Esophagus (tissue), 2 donors: ENCODE measurements at regions not wholly inside any gene's neighbourhood (a gene's known extent, or its start where the extent isn't known, plus 50 kb on each side); places are given as distances from the start of the nearest gene placed in this dataset.

ENCODE experiments used
- H3K27ac ChIP-seq, 2 donors: one replicate each; pipeline ENCODE4 v1.5.1; 2013; ENCODE audit warnings: low read depth in 2 of 2, mild to moderate bottlenecking in 2 of 2, inconsistent platforms in 1 of 2, low read length in 1 of 2, moderate library complexity in 1 of 2
- H3K27me3 ChIP-seq, 2 donors: one replicate each; pipeline ENCODE4 v1.6.1; 2013; ENCODE audit warnings: low read length in 2 of 2, control low read depth in 1 of 2, mild to moderate bottlenecking in 1 of 2; ENCODE audit not compliant: insufficient read depth in 2 of 2, control insufficient read depth in 1 of 2
- H3K36me3 ChIP-seq, 2 donors: one replicate each; pipeline ENCODE4 v1.6.1; 2013; ENCODE audit warnings: low read length in 1 of 2; ENCODE audit not compliant: control insufficient read depth in 2 of 2, insufficient read depth in 2 of 2
- H3K4me1 ChIP-seq, 2 donors: one replicate each; pipeline ENCODE4 v1.6.1; 2013; ENCODE audit warnings: low read length in 1 of 2; ENCODE audit not compliant: control insufficient read depth in 2 of 2, insufficient read depth in 2 of 2
- H3K4me3 ChIP-seq, 2 donors: one replicate each; pipeline ENCODE4 v1.5.1; 2013; ENCODE audit warnings: low read length in 2 of 2, mild to moderate bottlenecking in 2 of 2, low read depth in 1 of 2, moderate library complexity in 1 of 2
- H3K9me3 ChIP-seq, 2 donors: one replicate each; pipeline ENCODE4 v1.6.1; 2013; ENCODE audit warnings: mild to moderate bottlenecking in 2 of 2, low read depth in 1 of 2, low read length in 1 of 2, moderate library complexity in 1 of 2; ENCODE audit not compliant: control insufficient read depth in 2 of 2, insufficient read depth in 1 of 2
- WGBS, 2 donors: extraction: QIAGEN DNeasy Blood & Tissue Kit; methylation state at CpG; one replicate each; pipeline ENCODE4 v1.1.7; 2013; 5-methylcytosine and 5-hydroxymethylcytosine counted together
- donor health status: healthy with polysubstance abuse.
- donor health status: Bipolar disorder and iron deficiency.

GRCh38 chr11:25293166-25293565 is 796.3 kb downstream of the LUZP2 start:
- H3K36me3 ChIP-seq: no peaks in the 10 kb centered on the region
- 81 to 92% methylated on average over 1 of the region's 1 CpG for WGBS, 2 donors
- H3K4me1 ChIP-seq: no peaks in the 10 kb centered on the region
- H3K27ac ChIP-seq: no peak overlapping the region
- H3K9me3 ChIP-seq: no peaks in the 10 kb centered on the region
- no peak overlapping the region for H3K4me3 ChIP-seq
- no peaks in the 10 kb centered on the region for H3K27me3 ChIP-seq

GRCh38 chr11:25298450-25298849 is 801.6 kb downstream of the LUZP2 start:
- 89 to 94% methylated on average over 2 of the region's 2 CpGs for WGBS, 2 donors

GRCh38 chr11:25309818-25310217 is 813.0 kb downstream of the LUZP2 start:
- no peak overlapping the region for H3K4me3 ChIP-seq
- H3K36me3 ChIP-seq: no peaks in the 10 kb centered on the region
- H3K27me3 ChIP-seq: no peaks in the 10 kb centered on the region
- 79 to 88% methylated on average over 4 of the region's 4 CpGs for WGBS, 2 donors
- no peaks in the 10 kb centered on the region for H3K4me1 ChIP-seq
- H3K9me3 ChIP-seq: no peaks in the 10 kb centered on the region
- H3K27ac ChIP-seq: no peak overlapping the region

More at GRCh38 chr11:25298450-25298849, 801.6 kb downstream of the LUZP2 start:
- H3K36me3 ChIP-seq: no peaks in the 10 kb centered on the region
- H3K27ac ChIP-seq: no peak overlapping the region
- no peaks in the 10 kb centered on the region for H3K4me1 ChIP-seq
- no peaks in the 10 kb centered on the region for H3K27me3 ChIP-seq
- no peak overlapping the region for H3K4me3 ChIP-seq
- H3K9me3 ChIP-seq: peaks cover 0 to 4% of the 10 kb centered on the region in 2 donors

GRCh38 chr11:25317216-25317615 is 820.4 kb downstream of the LUZP2 start:
- H3K27me3 ChIP-seq: no peaks in the 10 kb centered on the region
- H3K36me3 ChIP-seq: no peaks in the 10 kb centered on the region
- no peak overlapping the region for H3K27ac ChIP-seq
- H3K4me1 ChIP-seq: no peaks in the 10 kb centered on the region
- no peaks in the 10 kb centered on the region for H3K9me3 ChIP-seq
- no peak overlapping the region for H3K4me3 ChIP-seq
- WGBS, 2 donors: 73 to 79% methylated on average over 2 of the region's 2 CpGs

GRCh38 chr11:25319127-25319526 is 822.3 kb downstream of the LUZP2 start:
- 87% methylated on average over 2 of the region's 2 CpGs for WGBS, 2 donors
- Histone ChIP-seq H3K27ac (no peak overlapping the region), H3K27me3 (no peaks in the 10 kb centered on the region), H3K4me3 (no peak overlapping the region), H3K9me3 (no peaks in the 10 kb centered on the region), H3K36me3 (no peaks in the 10 kb centered on the region), H3K4me1 (no peaks in the 10 kb centered on the region)

- H3K4me3 ChIP-seq: no peak overlapping the region
- H3K27ac ChIP-seq: no peak overlapping the region
- no peaks in the 10 kb centered on the region for H3K36me3 ChIP-seq
- 64 to 68% methylated on average over 4 of the region's 4 CpGs for WGBS, 2 donors
- H3K27me3 ChIP-seq: no peaks in the 10 kb centered on the region
- H3K4me1 ChIP-seq: no peaks in the 10 kb centered on the region
- no peaks in the 10 kb centered on the region for H3K9me3 ChIP-seq
Measured at GRCh38 chr11:25327656-25328055, 830.8 kb downstream of the LUZP2 start.

- 70 to 83% methylated on average over 4 of the region's 4 CpGs for WGBS, 2 donors
- H3K4me1 ChIP-seq: no peaks in the 10 kb centered on the region
- H3K9me3 ChIP-seq: no peaks in the 10 kb centered on the region
- no peaks in the 10 kb centered on the region for H3K27me3 ChIP-seq
- H3K4me3 ChIP-seq: no peak overlapping the region
- no peak overlapping the region for H3K27ac ChIP-seq
- H3K36me3 ChIP-seq: no peaks in the 10 kb centered on the region
Measured at GRCh38 chr11:25339281-25339680, 842.4 kb downstream of the LUZP2 start.

GRCh38 chr11:25349537-25349936 is 852.7 kb downstream of the LUZP2 start:
- 74 to 85% methylated on average over 1 of the region's 1 CpG for WGBS, 2 donors
- Histone ChIP-seq H3K4me1 (no peaks in the 10 kb centered on the region), H3K27me3 (no peaks in the 10 kb centered on the region), H3K9me3 (peaks cover 0 to 4% of the 10 kb centered on the region in 2 donors), H3K4me3 (no peak overlapping the region), H3K36me3 (no peaks in the 10 kb centered on the region), H3K27ac (no peak overlapping the region)

- Histone ChIP-seq H3K9me3 (peaks cover 0 to 4% of the 10 kb centered on the region in 2 donors), H3K4me1 (no peaks in the 10 kb centered on the region), H3K27ac (no peak overlapping the region), H3K36me3 (no peaks in the 10 kb centered on the region), H3K27me3 (no peaks in the 10 kb centered on the region), H3K4me3 (no peak overlapping the region)
- WGBS, 2 donors: 87 to 88% methylated on average over 9 of the region's 9 CpGs
Measured at GRCh38 chr11:25350899-25351803, 854.3 kb downstream of the LUZP2 start.

GRCh38 chr11:25357133-25357532 is 860.3 kb downstream of the LUZP2 start:
- Histone ChIP-seq H3K4me3 (no peak overlapping the region), H3K9me3 (no peaks in the 10 kb centered on the region), H3K27ac (no peak overlapping the region), H3K27me3 (no peaks in the 10 kb centered on the region), H3K36me3 (no peaks in the 10 kb centered on the region), H3K4me1 (no peaks in the 10 kb centered on the region)
- WGBS, 2 donors: 55 to 81% methylated on average over 2 of the region's 2 CpGs
